ENCODE measurements at regions not wholly inside any gene's neighbourhood (a gene's known extent, or its start where the extent isn't known, plus 50 kb on each side); places are given as distances from the start of the nearest gene placed in this dataset.

GRCh38 chr1:102435483-102435882 lies 438.8 kb upstream of the OLFM3 start:
- Histone ChIP-seq H3K56ac (ENCODE audit: extremely low read depth, insufficient read depth, low read length) (no peak overlapping the region), H4K5ac (ENCODE audit: low read depth, low read length) (no peak overlapping the region), H3K9ac (ENCODE audit: low read depth, low read length) (no peak overlapping the region), H2AK5ac (ENCODE audit: low read depth, low read length) (no peak overlapping the region), H3K23ac (ENCODE audit: low read depth, low read length) (no peak overlapping the region), H3K79me1 (ENCODE audit: low read depth in 1 of 2, low read length in 2 of 2) (no peaks in the 10 kb centered on the region), H3K9me1 (ENCODE audit: insufficient read depth, low read length) (no peaks in the 10 kb centered on the region), H3K4me2 (ENCODE audit: low read depth, low read length) (no peak overlapping the region), H3K14ac (replicated peaks; ENCODE audit: low read depth, low read length) (no peak overlapping the region), H3K4ac (ENCODE audit: low read depth, low read length) (no peak overlapping the region), H2BK15ac (ENCODE audit: low read depth, low read length) (no peak overlapping the region), H4K91ac (ENCODE audit: insufficient read depth, low read depth, low read length) (no peak overlapping the region), H3K4me1 (ENCODE audit: control insufficient read depth, insufficient read depth, low read length) (no peaks in the 10 kb centered on the region), H4K8ac (ENCODE audit: low read depth in 2 of 2, low read length in 2 of 2) (no peak overlapping the region), H3K18ac (ENCODE audit: low read depth, low read length) (no peak overlapping the region), H3K27ac (ENCODE audit: insufficient read depth, low read length) (no peak overlapping the region), H3K4me3 (ENCODE audit: insufficient read depth, low read depth, low read length) (no peak overlapping the region), H2BK5ac (ENCODE audit: low read depth, low read length, poor library complexity, severe bottlenecking) (no peak overlapping the region), H2BK120ac (ENCODE audit: low read depth, low read length) (no peak overlapping the region), H4K20me1 (ENCODE audit: insufficient read depth, low read length) (no peaks in the 10 kb centered on the region), H3K27me3 (ENCODE audit: control insufficient read depth, insufficient read depth, low read length) (no peaks in the 10 kb centered on the region), H2AK9ac (replicated peaks; ENCODE audit: low read depth, low read length, poor library complexity) (no peak overlapping the region), H3K36me3 (ENCODE audit: control insufficient read depth, insufficient read depth, low read length) (no peaks in the 10 kb centered on the region), H2BK20ac (ENCODE audit: low read depth, low read length) (no peak overlapping the region), H2AFZ (replicated peaks; ENCODE audit: low read length, poor library complexity) (no peak overlapping the region), H3K9me3 (ENCODE audit: control insufficient read depth, insufficient read depth, low read length) (peaks cover 11% of the 10 kb centered on the region)
- no TSS peak for BruUV-seq (replicated peaks)
- TF ChIP-seq CHD1 (IDR thresholded peaks at IDR 0.05; ENCODE audit: low read depth, low read length), result no peak
- TF ChIP-seq MAZ (IDR thresholded peaks at IDR 0.05; ENCODE audit: borderline replicate concordance, low read depth, low read length), result no peak
- no peak for TF ChIP-seq MAFK (IDR thresholded peaks at IDR 0.05; ENCODE audit: low read depth, low read length)
- TF ChIP-seq FOS (IDR thresholded peaks at IDR 0.05; ENCODE audit: low read depth, low read length), result no peak
- no peak for TF ChIP-seq CTCF (conservative IDR thresholded peaks at IDR 0.05; ENCODE audit: low read depth, low read length)
- TF ChIP-seq ELK1 (IDR thresholded peaks at IDR 0.05; ENCODE audit: borderline replicate concordance, low read depth, low read length), result no peak
- no peak for TF ChIP-seq USF2 (IDR thresholded peaks at IDR 0.05; ENCODE audit: low read depth, low read length)
- TF ChIP-seq RAD21 (IDR thresholded peaks at IDR 0.05; ENCODE audit: low read length), result no peak
- TF ChIP-seq MXI1 (IDR thresholded peaks at IDR 0.05; ENCODE audit: borderline replicate concordance, low read depth, low read length), result no peak
- no peak for TF ChIP-seq RCOR1 (IDR thresholded peaks at IDR 0.05; ENCODE audit: insufficient replicate concordance, low read length)
- no peak for TF ChIP-seq BHLHE40 (IDR thresholded peaks at IDR 0.05; ENCODE audit: low read depth, low read length)
- no peak for TF ChIP-seq SMC3 (IDR thresholded peaks at IDR 0.05; ENCODE audit: low read depth, low read length)
- TF ChIP-seq RFX5 (IDR thresholded peaks at IDR 0.05; ENCODE audit: low read depth, low read length), result no peak
- ChIA-PET POLR2A (ENCODE audit: unreplicated experiment) (no interaction called here), CTCF (no interaction called here)
- 40% methylated on average over 1 of the region's 2 CpGs; no CpG with 5 or more reads in 1 of the 2 experiments for WGBS, 2 experiments (ENCODE audit: extremely low coverage in 2 of 2, insufficient read length in 1 of 2)
- intact Hi-C loops (cut with micrococcal nuclease) (no loop called here), in situ Hi-C loops (cut with MboI; ENCODE audit: low sequenced_read_pairs) (no loop called here), dilution Hi-C loops (cut with HindIII; ENCODE audit: low sequenced_read_pairs, unreplicated experiment) (no loop called here)
- ATAC-seq (ENCODE audit: low read depth), result no peak
- no peak for DNase-seq
